ENCODE measurements at regions not wholly inside any gene's neighbourhood (a gene's known extent, or its start where the extent isn't known, plus 50 kb on each side); places are given as distances from the start of the nearest gene placed in this dataset.

GRCh38 chr2:12291303-12291702 lies 425.4 kb upstream of the TRIB2 start:
- no peaks in the 10 kb centered on the region for H3K36me3 ChIP-seq (ENCODE audit: insufficient read depth, low read length)
- H3K4me1 ChIP-seq (ENCODE audit: insufficient read depth, low read length): no peaks in the 10 kb centered on the region
- peaks cover 5% of the 10 kb centered on the region; the same call in 1 of the 2 replicates for H3K9me3 ChIP-seq (ENCODE audit: control insufficient read depth, insufficient read depth, low read length)
- no peak overlapping the region for H3K9ac ChIP-seq (ENCODE audit: low read depth, low read length)

- H3K9me3 ChIP-seq (ENCODE audit: control insufficient read depth, insufficient read depth, low read length): no peaks in the 10 kb centered on the region; the same call in 1 of the 2 replicates
- no peaks in the 10 kb centered on the region for H3K36me3 ChIP-seq (ENCODE audit: insufficient read depth, low read length)
- no peak overlapping the region for H3K9ac ChIP-seq (ENCODE audit: low read depth, low read length)
- H3K4me1 ChIP-seq (ENCODE audit: insufficient read depth, low read length): no peaks in the 10 kb centered on the region
Measured at GRCh38 chr2:12293874-12294273, 422.9 kb upstream of the TRIB2 start.

GRCh38 chr2:12295856-12296519 lies 420.7 kb upstream of the TRIB2 start:
- Histone ChIP-seq H3K9ac (ENCODE audit: low read depth, low read length) (no peak overlapping the region), H3K4me1 (ENCODE audit: insufficient read depth, low read length) (no peaks in the 10 kb centered on the region), H3K9me3 (ENCODE audit: control insufficient read depth, insufficient read depth, low read length) (no peaks in the 10 kb centered on the region; the same call in 1 of the 2 replicates), H3K36me3 (ENCODE audit: insufficient read depth, low read length) (no peaks in the 10 kb centered on the region)

- no peak overlapping the region for H3K9ac ChIP-seq (ENCODE audit: low read depth, low read length)
- no peaks in the 10 kb centered on the region for H3K36me3 ChIP-seq (ENCODE audit: insufficient read depth, low read length)
- H3K9me3 ChIP-seq (ENCODE audit: control insufficient read depth, insufficient read depth, low read length): no peaks in the 10 kb centered on the region
Measured at GRCh38 chr2:12296915-12297314, 419.8 kb upstream of the TRIB2 start.

GRCh38 chr2:12298352-12298751 lies 418.4 kb upstream of the TRIB2 start:
- no peaks in the 10 kb centered on the region for H3K9me3 ChIP-seq (ENCODE audit: control insufficient read depth, insufficient read depth, low read length)
- no peaks in the 10 kb centered on the region for H3K4me1 ChIP-seq (ENCODE audit: insufficient read depth, low read length)
- H3K36me3 ChIP-seq (ENCODE audit: insufficient read depth, low read length): no peaks in the 10 kb centered on the region
- no peak overlapping the region for H3K9ac ChIP-seq (ENCODE audit: low read depth, low read length)

More at GRCh38 chr2:12296915-12297314, 419.8 kb upstream of the TRIB2 start:
- H3K4me1 ChIP-seq (ENCODE audit: insufficient read depth, low read length): no peaks in the 10 kb centered on the region

GRCh38 chr2:12299431-12299830 lies 417.3 kb upstream of the TRIB2 start:
- Histone ChIP-seq H3K9me3 (ENCODE audit: control insufficient read depth, insufficient read depth, low read length) (no peaks in the 10 kb centered on the region), H3K9ac (ENCODE audit: low read depth, low read length) (no peak overlapping the region), H3K4me1 (ENCODE audit: insufficient read depth, low read length) (no peaks in the 10 kb centered on the region), H3K36me3 (ENCODE audit: insufficient read depth, low read length) (no peaks in the 10 kb centered on the region)

- no peak overlapping the region for H3K9ac ChIP-seq (ENCODE audit: low read depth, low read length)
Measured at GRCh38 chr2:12300019-12300602, 416.6 kb upstream of the TRIB2 start.

GRCh38 chr2:12300927-12301326 lies 415.8 kb upstream of the TRIB2 start:
- Histone ChIP-seq H3K9me3 (ENCODE audit: control insufficient read depth, insufficient read depth, low read length) (no peaks in the 10 kb centered on the region), H3K4me1 (ENCODE audit: insufficient read depth, low read length) (no peaks in the 10 kb centered on the region), H3K36me3 (ENCODE audit: insufficient read depth, low read length) (no peaks in the 10 kb centered on the region), H3K9ac (ENCODE audit: low read depth, low read length) (no peak overlapping the region)

More at GRCh38 chr2:12300019-12300602, 416.6 kb upstream of the TRIB2 start:
- Histone ChIP-seq H3K36me3 (ENCODE audit: insufficient read depth, low read length) (no peaks in the 10 kb centered on the region), H3K4me1 (ENCODE audit: insufficient read depth, low read length) (no peaks in the 10 kb centered on the region), H3K9me3 (ENCODE audit: control insufficient read depth, insufficient read depth, low read length) (no peaks in the 10 kb centered on the region)

- Histone ChIP-seq H3K4me1 (ENCODE audit: insufficient read depth, low read length) (no peaks in the 10 kb centered on the region), H3K9me3 (ENCODE audit: control insufficient read depth, insufficient read depth, low read length) (peaks cover 2% of the 10 kb centered on the region; the same call in 1 of the 2 replicates), H3K36me3 (ENCODE audit: insufficient read depth, low read length) (no peaks in the 10 kb centered on the region), H3K9ac (ENCODE audit: low read depth, low read length) (no peak overlapping the region)
Measured at GRCh38 chr2:12302140-12302539, 414.6 kb upstream of the TRIB2 start.

GRCh38 chr2:12302691-12303090 lies 414.0 kb upstream of the TRIB2 start:
- Histone ChIP-seq H3K36me3 (ENCODE audit: insufficient read depth, low read length) (no peaks in the 10 kb centered on the region), H3K9ac (ENCODE audit: low read depth, low read length) (no peak overlapping the region), H3K4me1 (ENCODE audit: insufficient read depth, low read length) (no peaks in the 10 kb centered on the region), H3K9me3 (ENCODE audit: control insufficient read depth, insufficient read depth, low read length) (peaks cover 2% of the 10 kb centered on the region; the same call in 1 of the 2 replicates)

- H3K9ac ChIP-seq (ENCODE audit: low read depth, low read length): no peak overlapping the region
- H3K36me3 ChIP-seq (ENCODE audit: insufficient read depth, low read length): no peaks in the 10 kb centered on the region
- H3K4me1 ChIP-seq (ENCODE audit: insufficient read depth, low read length): no peaks in the 10 kb centered on the region
- peaks cover 2% of the 10 kb centered on the region; the same call in 1 of the 2 replicates for H3K9me3 ChIP-seq (ENCODE audit: control insufficient read depth, insufficient read depth, low read length)
Measured at GRCh38 chr2:12303181-12304030, 413.3 kb upstream of the TRIB2 start.

GRCh38 chr2:12304564-12305171 lies 412.1 kb upstream of the TRIB2 start:
- Histone ChIP-seq H3K4me1 (ENCODE audit: insufficient read depth, low read length) (no peaks in the 10 kb centered on the region), H3K36me3 (ENCODE audit: insufficient read depth, low read length) (no peaks in the 10 kb centered on the region), H3K9me3 (ENCODE audit: control insufficient read depth, insufficient read depth, low read length) (peaks cover 2% of the 10 kb centered on the region; the same call in 1 of the 2 replicates), H3K9ac (ENCODE audit: low read depth, low read length) (no peak overlapping the region)

- Histone ChIP-seq H3K9me3 (ENCODE audit: control insufficient read depth, insufficient read depth, low read length) (peaks cover 2% of the 10 kb centered on the region; the same call in 1 of the 2 replicates), H3K9ac (ENCODE audit: low read depth, low read length) (no peak overlapping the region), H3K36me3 (ENCODE audit: insufficient read depth, low read length) (no peaks in the 10 kb centered on the region), H3K4me1 (ENCODE audit: insufficient read depth, low read length) (no peaks in the 10 kb centered on the region)
Measured at GRCh38 chr2:12305931-12306330, 410.8 kb upstream of the TRIB2 start.

- Histone ChIP-seq H3K36me3 (ENCODE audit: insufficient read depth, low read length) (no peaks in the 10 kb centered on the region), H3K9ac (ENCODE audit: low read depth, low read length) (no peak overlapping the region), H3K4me1 (ENCODE audit: insufficient read depth, low read length) (peaks cover 6% of the 10 kb centered on the region), H3K9me3 (ENCODE audit: control insufficient read depth, insufficient read depth, low read length) (peaks cover 2% of the 10 kb centered on the region; the same call in 1 of the 2 replicates)
Measured at GRCh38 chr2:12310399-12310798, 406.3 kb upstream of the TRIB2 start.
